ENCODE measurements at regions not wholly inside any gene's neighbourhood (a gene's known extent, or its start where the extent isn't known, plus 50 kb on each side); places are given as distances from the start of the nearest gene placed in this dataset.
"Not testable (repeated sequence)": the region's sequence is repeated elsewhere in the genome, so short reads cannot be mapped to it uniquely, and the experiment has no call there.

- POLR2A ChIA-PET, result no interaction called here
- H3K27me3 Mint-ChIP-seq, result peaks cover 13% of the 10 kb centered on the region
Observed at GRCh38 chr12:68984796-68985573, 52.0 kb upstream of the CPM start.

DNA sequence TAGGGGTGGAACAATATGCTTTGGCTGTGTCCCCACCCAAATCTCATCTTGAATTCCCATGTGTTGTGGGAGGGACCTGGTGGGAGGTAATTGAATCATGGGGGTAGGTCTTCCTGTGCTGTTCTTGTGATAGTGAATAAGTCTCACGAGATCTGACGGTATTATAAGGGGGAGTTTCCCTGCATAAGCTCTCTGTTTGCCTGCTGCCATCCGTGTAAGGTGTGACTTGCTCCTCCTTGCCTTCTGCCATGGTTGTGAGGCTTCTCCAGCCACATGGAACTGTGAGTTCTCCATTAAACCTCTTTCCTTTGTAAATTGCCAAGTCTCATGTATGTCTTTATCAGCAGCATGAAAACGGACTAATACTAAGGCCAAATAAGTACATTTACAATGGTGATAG, 64.6 kb upstream of the CPM start:
- DNase-seq; H3K4me3 Mint-ChIP-seq; H3K4me1 Mint-ChIP-seq (ENCODE audit: low read depth); H3K36me3 Mint-ChIP-seq (ENCODE audit: low read depth); intact Hi-C loops (cut with micrococcal nuclease); H3K27me3 Mint-ChIP-seq; H3K27ac Mint-ChIP-seq; POLR2A ChIA-PET; ATAC-seq; CTCF ChIA-PET: not testable (repeated sequence)
- peaks cover 18% of the 10 kb centered on the region for H3K9me3 Mint-ChIP-seq

More at GRCh38 chr12:68984796-68985573, 52.0 kb upstream of the CPM start:
- CTCF ChIA-PET, result no interaction called here
- Mint-ChIP-seq H3K4me1 (ENCODE audit: low read depth) (no peaks in the 10 kb centered on the region), H3K9me3 (peaks cover 10% of the 10 kb centered on the region), H3K36me3 (ENCODE audit: low read depth) (peaks cover 4% of the 10 kb centered on the region), H3K27ac (no peak overlapping the region), H3K4me3 (no peak overlapping the region)
- no peak for DNase-seq
- TF ChIP-seq, protein P1, sequence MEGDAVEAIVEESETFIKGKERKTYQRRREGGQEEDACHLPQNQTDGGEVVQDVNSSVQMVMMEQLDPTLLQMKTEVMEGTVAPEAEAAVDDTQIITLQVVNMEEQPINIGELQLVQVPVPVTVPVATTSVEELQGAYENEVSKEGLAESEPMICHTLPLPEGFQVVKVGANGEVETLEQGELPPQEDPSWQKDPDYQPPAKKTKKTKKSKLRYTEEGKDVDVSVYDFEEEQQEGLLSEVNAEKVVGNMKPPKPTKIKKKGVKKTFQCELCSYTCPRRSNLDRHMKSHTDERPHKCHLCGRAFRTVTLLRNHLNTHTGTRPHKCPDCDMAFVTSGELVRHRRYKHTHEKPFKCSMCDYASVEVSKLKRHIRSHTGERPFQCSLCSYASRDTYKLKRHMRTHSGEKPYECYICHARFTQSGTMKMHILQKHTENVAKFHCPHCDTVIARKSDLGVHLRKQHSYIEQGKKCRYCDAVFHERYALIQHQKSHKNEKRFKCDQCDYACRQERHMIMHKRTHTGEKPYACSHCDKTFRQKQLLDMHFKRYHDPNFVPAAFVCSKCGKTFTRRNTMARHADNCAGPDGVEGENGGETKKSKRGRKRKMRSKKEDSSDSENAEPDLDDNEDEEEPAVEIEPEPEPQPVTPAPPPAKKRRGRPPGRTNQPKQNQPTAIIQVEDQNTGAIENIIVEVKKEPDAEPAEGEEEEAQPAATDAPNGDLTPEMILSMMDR (IDR thresholded peaks at IDR 0.05), result no peak
- intact Hi-C loops (cut with micrococcal nuclease), result no loop called here
- ATAC-seq, result no peak

DNA sequence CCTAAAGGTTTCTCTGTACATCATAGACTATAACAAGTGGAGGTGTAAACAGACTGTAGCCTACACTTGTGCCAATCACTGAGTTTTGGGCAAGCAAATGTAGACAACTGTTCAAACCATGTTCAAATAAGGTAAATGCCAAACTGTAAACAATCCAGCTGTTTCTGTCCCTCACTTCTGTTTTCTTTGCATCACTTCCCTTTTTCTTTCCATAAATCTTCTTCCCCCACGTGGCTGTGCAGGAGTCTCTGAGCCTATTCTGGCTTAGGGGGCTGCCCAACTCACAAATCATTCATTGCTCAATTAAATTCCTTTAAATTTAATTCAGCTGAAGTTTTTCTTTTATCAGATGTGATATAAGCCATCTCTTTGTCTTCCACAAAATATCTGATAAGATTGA, 65.1 kb upstream of the CPM start:
- ChIA-PET POLR2A (no interaction called here), CTCF (no interaction called here)
- Mint-ChIP-seq H3K27ac (no peak overlapping the region), H3K4me3 (no peak overlapping the region), H3K27me3 (peaks cover 4% of the 10 kb centered on the region), H3K36me3 (ENCODE audit: low read depth) (no peaks in the 10 kb centered on the region), H3K9me3 (peaks cover 18% of the 10 kb centered on the region), H3K4me1 (ENCODE audit: low read depth) (no peaks in the 10 kb centered on the region)
- TF ChIP-seq, protein P1 (IDR thresholded peaks at IDR 0.05), result no peak
- ATAC-seq, result no peak
- intact Hi-C loops (cut with micrococcal nuclease), result no loop called here
- DNase-seq, result no peak

- CTCF ChIA-PET, result no interaction called here
- peaks cover 2% of the 10 kb centered on the region for H3K27me3 Mint-ChIP-seq
- peaks cover 18% of the 10 kb centered on the region for H3K9me3 Mint-ChIP-seq
- no peaks in the 10 kb centered on the region for H3K36me3 Mint-ChIP-seq (ENCODE audit: low read depth)
- intact Hi-C loops (cut with micrococcal nuclease), result no loop called here
- DNase-seq (no peak), ATAC-seq (no peak)
- POLR2A ChIA-PET, result no interaction called here
- no peak overlapping the region for H3K4me3 Mint-ChIP-seq
- H3K4me1 Mint-ChIP-seq (ENCODE audit: low read depth), result no peaks in the 10 kb centered on the region
- no peak overlapping the region for H3K27ac Mint-ChIP-seq
- TF ChIP-seq, protein P1 (IDR thresholded peaks at IDR 0.05), result no peak
Observed at GRCh38 chr12:69000074-69000473, 67.1 kb upstream of the CPM start.

DNA sequence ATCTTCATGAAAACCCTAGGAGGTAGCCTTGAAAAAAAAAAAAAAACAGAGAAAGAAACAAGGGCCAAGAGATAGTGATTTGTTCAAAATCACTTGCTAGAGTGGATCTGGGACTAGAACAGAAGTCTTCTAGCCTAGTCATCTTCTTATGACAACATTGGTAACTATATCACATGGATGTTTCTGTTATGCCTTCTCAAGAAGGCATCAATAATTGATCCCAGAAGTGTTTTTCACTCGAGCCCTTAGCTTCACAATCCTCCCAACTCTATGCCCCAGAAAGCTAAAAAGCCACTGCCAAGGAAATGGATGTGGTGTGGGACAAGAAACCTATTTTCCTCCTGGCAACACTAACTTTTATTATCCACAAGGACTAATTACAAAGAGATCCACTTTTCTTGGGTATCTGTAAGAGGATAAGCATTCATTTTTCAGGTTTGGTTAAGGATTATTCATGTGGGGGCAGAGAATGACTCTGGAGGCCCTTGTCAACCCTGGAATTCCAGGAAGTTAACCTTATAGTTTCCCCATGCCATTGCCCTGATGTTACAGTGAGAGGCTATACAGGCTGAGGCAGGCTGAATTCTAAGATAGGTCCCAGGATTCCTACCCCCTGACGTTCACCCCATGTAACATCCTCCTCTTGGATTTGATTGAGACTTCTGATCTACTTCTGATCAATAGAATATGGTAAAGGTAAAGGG, 67.7 kb upstream of the CPM start:
- ChIA-PET CTCF (no interaction called here), POLR2A (no interaction called here)
- TF ChIP-seq, protein P1 (IDR thresholded peaks at IDR 0.05), result no peak
- peaks cover 18% of the 10 kb centered on the region for H3K9me3 Mint-ChIP-seq
- no peak for DNase-seq
- H3K27me3 Mint-ChIP-seq, result peaks cover 5% of the 10 kb centered on the region
- H3K27ac Mint-ChIP-seq, result no peak overlapping the region
- no peaks in the 10 kb centered on the region for H3K4me1 Mint-ChIP-seq (ENCODE audit: low read depth)
- H3K4me3 Mint-ChIP-seq, result no peak overlapping the region
- no peak for ATAC-seq
- no peaks in the 10 kb centered on the region for H3K36me3 Mint-ChIP-seq (ENCODE audit: low read depth)
- intact Hi-C loops (cut with micrococcal nuclease), result no loop called here
